ENCODE measurements at regions not wholly inside any gene's neighbourhood (a gene's known extent, or its start where the extent isn't known, plus 50 kb on each side); places are given as distances from the start of the nearest gene placed in this dataset.

DNA sequence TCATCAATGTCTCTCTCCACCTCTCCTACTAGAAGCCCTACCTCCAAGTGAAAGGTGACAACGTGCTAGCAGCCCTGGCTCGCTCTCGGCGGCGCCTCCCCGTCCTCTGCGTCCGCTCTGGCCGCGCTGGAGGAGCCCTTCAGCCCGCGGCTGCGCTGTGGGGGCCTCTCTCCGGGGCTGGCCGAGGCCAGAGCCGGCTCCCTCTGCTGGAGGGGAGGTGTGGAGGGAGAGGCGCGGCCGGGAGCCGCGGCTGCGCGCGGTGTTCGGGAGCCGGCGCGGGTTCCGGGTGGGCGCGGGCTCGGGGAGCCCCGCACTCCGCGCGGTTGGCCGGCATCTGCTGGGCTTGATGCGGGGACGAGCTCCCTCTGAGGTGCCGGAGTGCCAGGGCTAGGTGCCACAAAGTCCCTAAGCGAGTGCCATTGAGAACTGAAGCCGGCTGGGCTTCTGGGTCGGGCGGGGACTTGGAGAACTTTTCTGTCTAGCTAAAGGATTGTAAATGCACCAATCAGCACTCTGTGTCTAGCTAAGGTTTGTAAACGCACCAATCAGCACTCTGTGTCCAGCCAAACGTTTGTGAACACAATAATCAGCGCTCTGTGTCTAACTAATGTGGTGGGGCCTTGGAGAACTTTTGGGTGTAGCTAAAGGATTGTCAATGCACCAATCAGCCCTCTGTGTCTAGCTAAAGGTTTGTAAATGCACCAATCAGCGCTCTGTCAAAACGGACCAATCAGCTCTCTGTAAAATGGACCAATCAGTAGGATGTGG lies 84.8 kb upstream of the ARRDC4 start:
- Histone ChIP-seq H3K27me3 (ENCODE audit: control insufficient read depth in 3 of 3, insufficient read depth in 3 of 3, low read length in 2 of 3) (no peaks in the 10 kb centered on the region), H3K9ac (ENCODE audit: insufficient read depth in 1 of 2, low read length in 2 of 2) (peak overlapping the region in 1 of 2 donors; percentile 25), H3K36me3 (ENCODE audit: control insufficient read depth in 4 of 4, insufficient read depth in 4 of 4, low read length in 4 of 4) (no peaks in the 10 kb centered on the region), H3K27ac (ENCODE audit: low read depth in 1 of 2, low read length in 1 of 2) (peak overlapping the region in 1 of 2 donors; percentile 46), H3K4me1 (ENCODE audit: control insufficient read depth in 5 of 5, insufficient read depth in 5 of 5, low read length in 5 of 5) (no peaks in the 10 kb centered on the region), H3K9me3 (ENCODE audit: control insufficient read depth in 4 of 4, insufficient read depth in 3 of 4, low read length in 3 of 4) (peaks cover 0 to 7% (median 0%) of the 10 kb centered on the region in 4 donors), H3K4me3 (no peak overlapping the region)
- TF ChIP-seq, protein P1, sequence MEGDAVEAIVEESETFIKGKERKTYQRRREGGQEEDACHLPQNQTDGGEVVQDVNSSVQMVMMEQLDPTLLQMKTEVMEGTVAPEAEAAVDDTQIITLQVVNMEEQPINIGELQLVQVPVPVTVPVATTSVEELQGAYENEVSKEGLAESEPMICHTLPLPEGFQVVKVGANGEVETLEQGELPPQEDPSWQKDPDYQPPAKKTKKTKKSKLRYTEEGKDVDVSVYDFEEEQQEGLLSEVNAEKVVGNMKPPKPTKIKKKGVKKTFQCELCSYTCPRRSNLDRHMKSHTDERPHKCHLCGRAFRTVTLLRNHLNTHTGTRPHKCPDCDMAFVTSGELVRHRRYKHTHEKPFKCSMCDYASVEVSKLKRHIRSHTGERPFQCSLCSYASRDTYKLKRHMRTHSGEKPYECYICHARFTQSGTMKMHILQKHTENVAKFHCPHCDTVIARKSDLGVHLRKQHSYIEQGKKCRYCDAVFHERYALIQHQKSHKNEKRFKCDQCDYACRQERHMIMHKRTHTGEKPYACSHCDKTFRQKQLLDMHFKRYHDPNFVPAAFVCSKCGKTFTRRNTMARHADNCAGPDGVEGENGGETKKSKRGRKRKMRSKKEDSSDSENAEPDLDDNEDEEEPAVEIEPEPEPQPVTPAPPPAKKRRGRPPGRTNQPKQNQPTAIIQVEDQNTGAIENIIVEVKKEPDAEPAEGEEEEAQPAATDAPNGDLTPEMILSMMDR (IDR thresholded peaks at IDR 0.05; ENCODE audit: control extremely low read depth, extremely low read depth): no peak
- ATAC-seq (ENCODE audit: insufficient read depth, low FRiP score) (peak; percentile 54), DNase-seq (peak in 1 of 3 donors; percentile 40)
- 56 to 62% methylated on average over 37 to 49 of the region's 49 CpGs for WGBS, 2 donors

DNA sequence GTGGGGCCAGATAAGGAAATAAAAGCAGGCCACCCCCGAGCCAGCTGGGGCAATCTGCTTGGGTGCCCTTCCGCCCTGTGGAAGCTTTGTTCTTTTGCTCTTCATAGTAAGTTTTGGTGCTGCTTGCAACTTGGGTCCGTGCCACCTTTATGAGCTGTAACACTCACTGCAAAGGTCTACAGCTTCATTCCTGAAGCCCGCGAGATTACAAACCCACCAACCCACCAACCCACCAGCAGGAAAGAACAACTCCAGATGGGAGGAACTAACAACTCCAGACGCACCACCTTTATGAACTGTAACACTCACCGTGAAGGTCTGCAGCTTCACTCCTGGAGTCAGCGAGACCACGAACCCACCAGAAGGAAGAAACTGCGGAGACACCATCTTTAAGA lies 84.2 kb upstream of the ARRDC4 start:
- H3K36me3 ChIP-seq (ENCODE audit: control insufficient read depth in 4 of 4, insufficient read depth in 4 of 4, low read length in 4 of 4): no peaks in the 10 kb centered on the region
- WGBS, 2 donors: 36 to 86% methylated on average over 10 of the region's 10 CpGs
- no peak overlapping the region for H3K9ac ChIP-seq (ENCODE audit: insufficient read depth in 1 of 2, low read length in 2 of 2)

DNA sequence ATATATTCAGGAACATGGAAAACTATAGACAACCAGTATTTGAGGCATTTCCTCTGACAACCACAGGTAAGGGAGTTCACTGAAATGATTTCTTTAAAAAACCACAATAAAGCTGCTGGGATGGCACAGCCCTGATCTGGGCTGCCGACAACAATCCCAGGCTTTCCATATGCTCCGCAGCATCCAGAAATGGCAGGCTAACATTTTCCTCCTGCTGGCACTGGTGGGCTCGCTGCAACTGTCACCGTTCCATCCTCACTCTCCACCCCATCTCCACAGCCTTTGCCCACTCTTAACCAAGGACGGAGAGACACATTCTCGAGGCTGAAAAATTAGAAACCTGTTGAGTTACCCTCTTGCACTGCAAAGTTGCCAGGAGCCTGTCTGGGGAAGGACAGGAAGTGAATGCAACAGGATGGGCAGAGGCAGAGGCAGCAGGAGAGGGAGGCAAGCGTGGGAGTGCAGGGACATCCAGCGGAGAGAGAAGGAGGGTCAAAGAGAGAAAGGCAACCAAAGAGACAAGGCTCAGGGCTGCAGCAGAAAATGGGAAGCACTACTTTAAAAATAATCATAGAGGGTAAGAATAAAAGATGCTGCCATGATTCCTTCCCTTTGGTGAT lies 79.0 kb upstream of the ARRDC4 start:
- H3K9me3 ChIP-seq (ENCODE audit: control insufficient read depth in 4 of 4, insufficient read depth in 3 of 4, low read length in 3 of 4): peaks cover 0 to 3% (median 0%) of the 10 kb centered on the region in 4 donors
- TF ChIP-seq, protein P1 (IDR thresholded peaks at IDR 0.05; ENCODE audit: control extremely low read depth, extremely low read depth): no peak
- no peak overlapping the region for H3K27ac ChIP-seq (ENCODE audit: low read depth in 1 of 2, low read length in 1 of 2)
- DNase-seq (no peak), ATAC-seq (ENCODE audit: insufficient read depth, low FRiP score) (no peak)
- no peaks in the 10 kb centered on the region for H3K4me1 ChIP-seq (ENCODE audit: control insufficient read depth in 5 of 5, insufficient read depth in 5 of 5, low read length in 5 of 5)
- no peak overlapping the region for H3K4me3 ChIP-seq
- WGBS, 2 donors: 74 to 84% methylated on average over 8 of the region's 8 CpGs
- no peaks in the 10 kb centered on the region for H3K36me3 ChIP-seq (ENCODE audit: control insufficient read depth in 4 of 4, insufficient read depth in 4 of 4, low read length in 4 of 4)
- peaks cover 0 to 3% (median 0%) of the 10 kb centered on the region in 3 donors for H3K27me3 ChIP-seq (ENCODE audit: control insufficient read depth in 3 of 3, insufficient read depth in 3 of 3, low read length in 2 of 3)
- no peak overlapping the region for H3K9ac ChIP-seq (ENCODE audit: insufficient read depth in 1 of 2, low read length in 2 of 2)

More for the DNA sequence above, 84.2 kb upstream of the ARRDC4 start:
- TF ChIP-seq, protein P1 (IDR thresholded peaks at IDR 0.05; ENCODE audit: control extremely low read depth, extremely low read depth): no peak
- H3K4me3 ChIP-seq: no peak overlapping the region
- peaks cover 0 to 7% (median 0%) of the 10 kb centered on the region in 4 donors for H3K9me3 ChIP-seq (ENCODE audit: control insufficient read depth in 4 of 4, insufficient read depth in 3 of 4, low read length in 3 of 4)
- DNase-seq (no peak), ATAC-seq (ENCODE audit: insufficient read depth, low FRiP score) (no peak)
- no peaks in the 10 kb centered on the region for H3K4me1 ChIP-seq (ENCODE audit: control insufficient read depth in 5 of 5, insufficient read depth in 5 of 5, low read length in 5 of 5)
- no peaks in the 10 kb centered on the region for H3K27me3 ChIP-seq (ENCODE audit: control insufficient read depth in 3 of 3, insufficient read depth in 3 of 3, low read length in 2 of 3)
- no peak overlapping the region for H3K27ac ChIP-seq (ENCODE audit: low read depth in 1 of 2, low read length in 1 of 2)

Measured in lung (tissue), 11 donors.